SK-N-SH (cell line): ENCODE measurements at regions not wholly inside any gene's neighbourhood (a gene's known extent, or its start where the extent isn't known, plus 50 kb on each side); places are given as distances from the start of the nearest gene placed in this dataset.
A peak's percentile ranks its signal among the peaks of the same experiment; 100 is the strongest.

Source experiments
- CTCF ChIA-PET: fragments of 300-600, 350-600 bp; formaldehyde crosslinking; extraction: SDS; loops from one replicate; lab custom pipeline; 2021; lab: Yijun Ruan, JAX
- POLR2A ChIA-PET: fragments of 350-600 bp; sonication (Branson Sonifier 250); formaldehyde crosslinking; extraction: SDS; loops from one replicate; lab custom pipeline; 2020; ENCODE audit warnings: antibody characterized with exemption, inconsistent platforms; lab: Yijun Ruan, JAX
- DNase-seq: peaks from one replicate; pipeline ENCODE4 v3.0.0; 2012
- H2AFZ ChIP-seq: fragments of 200-600 bp; sonication (generic); 2 replicates; pipeline ENCODE4 v1.8.1; 2016; ENCODE audit warnings: antibody characterized with exemption, mild to moderate bottlenecking, low read depth
- H3F3A ChIP-seq: fragments of 200-600 bp; sonication (generic); replicated peaks from 2 replicates; pipeline ENCODE3; 2016; ENCODE audit warnings: antibody characterized with exemption, mild to moderate bottlenecking; ENCODE audit not compliant: insufficient read depth
- H3K27ac ChIP-seq, 2 experiments: fragments of 200-500 bp in 1 of 2; fragments of 200-600 bp in 1 of 2; sonication (Bioruptor generic) in 1 of 2; sonication (generic), shearing (Covaris generic) in 1 of 2; 2 replicates each; pipeline versions ENCODE4 v1.5.1 to v1.6.1; 2014 to 2016; ENCODE audit warnings: low read depth in 2 of 2, inconsistent platforms in 1 of 2, low read length in 1 of 2, mild to moderate bottlenecking in 1 of 2, mixed read lengths in 1 of 2
- H3K27me3 ChIP-seq: fragments of 200-600 bp; sonication (generic), shearing (Covaris generic); 2 replicates; pipeline ENCODE4 v1.6.1; 2016; ENCODE audit warnings: mixed run types; ENCODE audit not compliant: insufficient read depth
- H3K36me3 ChIP-seq, 2 experiments: fragments of 200-500 bp in 1 of 2; fragments of 200-600 bp in 1 of 2; sonication (Bioruptor generic) in 1 of 2; sonication (generic) in 1 of 2; replicated peaks in 1 of 2; 2 replicates each; pipeline versions ENCODE3 to v1.5.1; 2014 to 2016; ENCODE audit warnings: low read length in 1 of 2, mild to moderate bottlenecking in 1 of 2; ENCODE audit not compliant: insufficient read depth in 2 of 2, control insufficient read depth in 1 of 2
- H3K4me1 ChIP-seq, 2 experiments: fragments of 200-500 bp in 1 of 2; fragments of 200-600 bp in 1 of 2; sonication (Bioruptor generic) in 1 of 2; sonication (generic), shearing (Covaris generic) in 1 of 2; 2 replicates each; pipeline versions ENCODE4 v1.5.1 to v1.6.1; 2014 to 2016; ENCODE audit warnings: low read depth in 1 of 2, low read length in 1 of 2, mixed run types in 1 of 2; ENCODE audit not compliant: insufficient read depth in 2 of 2, control insufficient read depth in 1 of 2
- H3K4me2 ChIP-seq: fragments of 200-600 bp; sonication (generic), shearing (Covaris generic); 2 replicates; pipeline ENCODE4 v1.6.1; 2017; ENCODE audit warnings: mixed run types
- H3K4me3 ChIP-seq, 2 experiments: fragments of 200-500 bp in 1 of 2; fragments of 200-600 bp in 1 of 2; sonication (Bioruptor generic) in 1 of 2; sonication (generic), shearing (Covaris generic) in 1 of 2; 2 replicates each; pipeline versions ENCODE4 v1.5.1 to v1.8.1; 2014 to 2016; ENCODE audit warnings: low read depth in 2 of 2, inconsistent platforms in 1 of 2, low read length in 1 of 2, mild to moderate bottlenecking in 1 of 2, mixed read lengths in 1 of 2, moderate library complexity in 1 of 2
- H3K79me2 ChIP-seq: fragments of 200-600 bp; sonication (generic); 2 replicates; pipeline ENCODE4 v1.8.1; 2017; ENCODE audit warnings: mild to moderate bottlenecking; ENCODE audit not compliant: insufficient read depth
- H3K9ac ChIP-seq: fragments of 200-600 bp; sonication (generic); 2 replicates; pipeline ENCODE4 v1.6.1; 2017; ENCODE audit warnings: mixed run types
- H3K9me2 ChIP-seq: fragments of 200-600 bp; sonication (generic); 2 replicates; pipeline ENCODE4 v1.6.1; 2017; ENCODE audit warnings: mixed run types
- H3K9me3 ChIP-seq: fragments of 200-600 bp; sonication (generic); 2 replicates; pipeline ENCODE4 v1.6.1; 2017; ENCODE audit warnings: mixed run types, mild to moderate bottlenecking, moderate library complexity
- H4K20me1 ChIP-seq: fragments of 200-600 bp; sonication (generic); 2 replicates; pipeline ENCODE4 v1.6.1; 2017; ENCODE audit warnings: mild to moderate bottlenecking, mixed run types; ENCODE audit not compliant: insufficient read depth
- CTCF ChIP-seq: fragments of 200-600 bp; sonication (generic); IDR thresholded peaks from 2 replicates; pipeline ENCODE4 v1.6.1; 2017; ENCODE audit warnings: antibody characterized with exemption, mild to moderate bottlenecking, moderate library complexity
- FOSL2 ChIP-seq: IDR thresholded peaks from 2 replicates; pipeline ENCODE4 v1.4.0; 2012; ENCODE audit warnings: low read depth, mild to moderate bottlenecking, moderate library complexity, borderline replicate concordance
- MXI1 ChIP-seq: IDR thresholded peaks from 2 replicates; pipeline ENCODE4 v1.6.1; 2012; ENCODE audit warnings: mild to moderate bottlenecking, low read depth, low read length, improper control_type of control experiment
- NFIC ChIP-seq: IDR thresholded peaks from 2 replicates; pipeline ENCODE4 v1.4.0; 2012; ENCODE audit warnings: borderline replicate concordance
- NRF1 ChIP-seq: IDR thresholded peaks from 2 replicates; pipeline ENCODE4 v1.6.1; 2012; ENCODE audit warnings: low read depth, mild to moderate bottlenecking, low read length
- WGBS: methylation state at CpG from one replicate; pipeline ENCODE4 v1.1.6; 2017; ENCODE audit warnings: low lambda C conversion rate; 5-methylcytosine and 5-hydroxymethylcytosine counted together
- TF ChIP-seq, protein P1 (sequence below): IDR thresholded peaks from 2 replicates; pipeline ENCODE4 v1.4.0; 2012; ENCODE audit warnings: low read depth, borderline replicate concordance

GRCh38 chr15:36275656-36276055, 303.8 kb upstream of the CDIN1 start:
- POLR2A ChIA-PET, result no interaction called here
- H3K9me3 ChIP-seq, result 0 out of 2 replicates have a peak, but pooled peaks cover 7% of the 10 kb centered on the region
- no peak for TF ChIP-seq MXI1
- no peak for TF ChIP-seq FOSL2
- TF ChIP-seq, protein P1, sequence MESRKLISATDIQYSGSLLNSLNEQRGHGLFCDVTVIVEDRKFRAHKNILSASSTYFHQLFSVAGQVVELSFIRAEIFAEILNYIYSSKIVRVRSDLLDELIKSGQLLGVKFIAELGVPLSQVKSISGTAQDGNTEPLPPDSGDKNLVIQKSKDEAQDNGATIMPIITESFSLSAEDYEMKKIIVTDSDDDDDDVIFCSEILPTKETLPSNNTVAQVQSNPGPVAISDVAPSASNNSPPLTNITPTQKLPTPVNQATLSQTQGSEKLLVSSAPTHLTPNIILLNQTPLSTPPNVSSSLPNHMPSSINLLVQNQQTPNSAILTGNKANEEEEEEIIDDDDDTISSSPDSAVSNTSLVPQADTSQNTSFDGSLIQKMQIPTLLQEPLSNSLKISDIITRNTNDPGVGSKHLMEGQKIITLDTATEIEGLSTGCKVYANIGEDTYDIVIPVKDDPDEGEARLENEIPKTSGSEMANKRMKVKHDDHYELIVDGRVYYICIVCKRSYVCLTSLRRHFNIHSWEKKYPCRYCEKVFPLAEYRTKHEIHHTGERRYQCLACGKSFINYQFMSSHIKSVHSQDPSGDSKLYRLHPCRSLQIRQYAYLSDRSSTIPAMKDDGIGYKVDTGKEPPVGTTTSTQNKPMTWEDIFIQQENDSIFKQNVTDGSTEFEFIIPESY, result no peak
- TF ChIP-seq NRF1, result no peak
- TF ChIP-seq NFIC, result no peak
- TF ChIP-seq, all 33 proteins: peak for 0
- 82% methylated on average over 2 of the region's 2 CpGs for WGBS
- no peak overlapping the region for H3K4me3 ChIP-seq
- no peaks in the 10 kb centered on the region for H3K9me2 ChIP-seq
- H3F3A ChIP-seq, result no peaks in the 10 kb centered on the region
- no peak overlapping the region for H2AFZ ChIP-seq
- no peak overlapping the region for H3K9ac ChIP-seq
- H3K4me2 ChIP-seq, result no peak overlapping the region
- H3K27ac ChIP-seq, result no peak overlapping the region
- no peaks in the 10 kb centered on the region for H3K36me3 ChIP-seq
- DNase-seq, result no peak
- no peaks in the 10 kb centered on the region for H4K20me1 ChIP-seq
- no peaks in the 10 kb centered on the region for H3K4me1 ChIP-seq
- CTCF ChIA-PET, result no interaction called here
- no peaks in the 10 kb centered on the region for H3K27me3 ChIP-seq
- no peaks in the 10 kb centered on the region for H3K79me2 ChIP-seq

- no peaks in the 10 kb centered on the region for H3K36me3 ChIP-seq
- H3K9me3 ChIP-seq, result 0 out of 2 replicates have a peak, but pooled peaks cover 7% of the 10 kb centered on the region
- H3K9ac ChIP-seq, result no peak overlapping the region
- H3K4me1 ChIP-seq, result no peaks in the 10 kb centered on the region
- no peak overlapping the region for H2AFZ ChIP-seq
- no peak for DNase-seq
- H3K27ac ChIP-seq, result no peak overlapping the region
- CTCF ChIA-PET, result no interaction called here
- TF ChIP-seq CTCF, result peak; percentile 38
- TF ChIP-seq, protein P1, result no peak
- H3K9me2 ChIP-seq, result no peaks in the 10 kb centered on the region
- no peaks in the 10 kb centered on the region for H3K27me3 ChIP-seq
- H3K4me2 ChIP-seq, result no peak overlapping the region
- H3K4me3 ChIP-seq, result no peak overlapping the region; a peak in 1 of 4 replicates
- H3K79me2 ChIP-seq, result no peaks in the 10 kb centered on the region
- 71% methylated on average over 1 of the region's 1 CpG for WGBS
- no peaks in the 10 kb centered on the region for H3F3A ChIP-seq
- H4K20me1 ChIP-seq, result no peaks in the 10 kb centered on the region
- POLR2A ChIA-PET, result no interaction called here
These were observed 301.2 kb upstream of the CDIN1 start for GRCh38 chr15:36278219-36278618.
